Keratinocyte (primary cell): ENCODE measurements at regions not wholly inside any gene's neighbourhood (a gene's known extent, or its start where the extent isn't known, plus 50 kb on each side); places are given as distances from the start of the nearest gene placed in this dataset.

ENCODE experiments used
- CTCF ChIP-seq, 3 experiments: IDR thresholded peaks in 1 of 3; conservative IDR thresholded peaks in 1 of 3; optimal IDR thresholded peaks in 1 of 3; 2 replicates in 2 of 3; 3 replicates in 1 of 3; pipeline versions ENCODE3 to v1.5.1; 2011; ENCODE audit warnings: low read length in 3 of 3, mild to moderate bottlenecking in 3 of 3, moderate library complexity in 2 of 3, control low read depth in 1 of 3, inconsistent platforms in 1 of 3; ENCODE audit not compliant: insufficient read depth in 2 of 3; ENCODE audit errors: extremely low read depth in 1 of 3
- EZH2 ChIP-seq: IDR thresholded peaks from one replicate; pipeline ENCODE4 v1.6.1; 2012; ENCODE audit warnings: inconsistent platforms, mild to moderate bottlenecking, low read length, moderate library complexity

- TF ChIP-seq CTCF (optimal IDR thresholded peaks at IDR 0.05 in 1 of 3, IDR thresholded peaks at IDR 0.05 in 1 of 3, conservative IDR thresholded peaks at IDR 0.05 in 1 of 3; ENCODE audit: extremely low read depth in 1 of 3, insufficient read depth in 2 of 3, low read length in 3 of 3) (no peak), EZH2 (no peak)
Observed at GRCh38 chr16:17568239-17568638, 97.5 kb upstream of the XYLT1 start.
